H1 (cell line): ENCODE measurements at regions not wholly inside any gene's neighbourhood (a gene's known extent, or its start where the extent isn't known, plus 50 kb on each side); places are given as distances from the start of the nearest gene placed in this dataset.

Experiments used
- GABPA ChIP-seq: IDR thresholded peaks from 2 replicates; pipeline ENCODE4 v1.6.1; 2011; ENCODE audit warnings: mild to moderate bottlenecking, low read length, moderate library complexity, borderline replicate concordance; ENCODE audit not compliant: insufficient read depth
- POLR2AphosphoS5 ChIP-seq: IDR thresholded peaks from 2 replicates; pipeline ENCODE4 v1.6.1; 2011; ENCODE audit warnings: low read depth, low read length
- SRF ChIP-seq: IDR thresholded peaks from 2 replicates; pipeline ENCODE4 v1.6.1; 2011; ENCODE audit warnings: mild to moderate bottlenecking, low read depth, low read length, moderate library complexity
- TF ChIP-seq, protein P1 (sequence below): IDR thresholded peaks from 2 replicates; pipeline ENCODE4 v1.6.1; 2012; ENCODE audit warnings: low read length, inconsistent platforms

- no peak for TF ChIP-seq SRF
- TF ChIP-seq, protein P1, sequence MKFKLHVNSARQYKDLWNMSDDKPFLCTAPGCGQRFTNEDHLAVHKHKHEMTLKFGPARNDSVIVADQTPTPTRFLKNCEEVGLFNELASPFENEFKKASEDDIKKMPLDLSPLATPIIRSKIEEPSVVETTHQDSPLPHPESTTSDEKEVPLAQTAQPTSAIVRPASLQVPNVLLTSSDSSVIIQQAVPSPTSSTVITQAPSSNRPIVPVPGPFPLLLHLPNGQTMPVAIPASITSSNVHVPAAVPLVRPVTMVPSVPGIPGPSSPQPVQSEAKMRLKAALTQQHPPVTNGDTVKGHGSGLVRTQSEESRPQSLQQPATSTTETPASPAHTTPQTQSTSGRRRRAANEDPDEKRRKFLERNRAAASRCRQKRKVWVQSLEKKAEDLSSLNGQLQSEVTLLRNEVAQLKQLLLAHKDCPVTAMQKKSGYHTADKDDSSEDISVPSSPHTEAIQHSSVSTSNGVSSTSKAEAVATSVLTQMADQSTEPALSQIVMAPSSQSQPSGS, result no peak
- no peak for TF ChIP-seq POLR2AphosphoS5
- no peak for TF ChIP-seq GABPA
These were observed 456.2 kb downstream of the FAT4 start (continued) for GRCh38 chr4:125770814-125771398.
